ENCODE measurements at regions not wholly inside any gene's neighbourhood (a gene's known extent, or its start where the extent isn't known, plus 50 kb on each side); places are given as distances from the start of the nearest gene placed in this dataset.
A peak's percentile ranks its signal among the peaks of the same experiment; 100 is the strongest.

DNA sequence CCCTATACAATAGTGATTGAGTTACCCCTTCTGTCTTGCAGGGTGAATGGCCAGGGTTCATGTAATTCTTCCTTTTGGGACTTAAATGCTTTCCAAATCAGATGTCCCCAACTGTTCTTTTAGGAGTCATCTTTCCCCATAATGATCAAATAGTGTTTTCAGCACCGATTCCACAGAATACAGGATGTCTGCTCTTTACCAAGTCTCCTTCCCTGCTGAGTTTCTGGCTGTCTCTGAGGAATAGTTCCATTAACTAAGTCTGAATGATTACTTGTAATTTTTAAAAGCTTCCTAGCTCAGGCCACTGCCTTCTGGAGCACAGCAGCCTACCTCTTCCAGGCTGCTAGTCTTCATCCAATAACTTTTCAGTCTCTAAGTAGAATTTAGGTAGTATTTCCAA lies 630.7 kb upstream of the ZNF608 start:
- DNase-seq (ENCODE audit: low spot score), result no peak

DNA sequence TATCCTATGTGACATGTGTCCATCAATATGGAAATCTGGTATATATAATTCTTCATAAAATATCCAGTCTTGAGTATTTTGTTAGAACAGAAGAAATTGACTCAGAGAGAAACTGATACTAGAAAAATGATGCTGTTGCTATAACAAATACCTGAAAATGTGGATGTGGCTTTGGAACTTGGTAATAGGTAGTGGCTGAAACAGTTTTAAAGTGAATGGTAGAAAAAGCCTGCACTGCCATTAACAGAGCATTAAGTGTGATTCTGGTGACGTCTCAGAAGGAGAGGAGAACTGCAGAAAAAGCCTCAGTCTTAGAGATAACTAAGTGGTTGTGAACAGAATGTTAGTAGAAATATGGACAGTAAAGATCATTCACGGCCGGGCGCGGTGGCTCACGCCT lies 634.9 kb upstream of the ZNF608 start:
- no peak for DNase-seq (ENCODE audit: low spot score)

GRCh38 chr5:125384071-125384470 lies 637.6 kb upstream of the ZNF608 start:
- no peak for DNase-seq (ENCODE audit: low spot score)

- no peak for DNase-seq (ENCODE audit: low spot score)
Observed at GRCh38 chr5:125390326-125390725, 643.9 kb upstream of the ZNF608 start.

DNA sequence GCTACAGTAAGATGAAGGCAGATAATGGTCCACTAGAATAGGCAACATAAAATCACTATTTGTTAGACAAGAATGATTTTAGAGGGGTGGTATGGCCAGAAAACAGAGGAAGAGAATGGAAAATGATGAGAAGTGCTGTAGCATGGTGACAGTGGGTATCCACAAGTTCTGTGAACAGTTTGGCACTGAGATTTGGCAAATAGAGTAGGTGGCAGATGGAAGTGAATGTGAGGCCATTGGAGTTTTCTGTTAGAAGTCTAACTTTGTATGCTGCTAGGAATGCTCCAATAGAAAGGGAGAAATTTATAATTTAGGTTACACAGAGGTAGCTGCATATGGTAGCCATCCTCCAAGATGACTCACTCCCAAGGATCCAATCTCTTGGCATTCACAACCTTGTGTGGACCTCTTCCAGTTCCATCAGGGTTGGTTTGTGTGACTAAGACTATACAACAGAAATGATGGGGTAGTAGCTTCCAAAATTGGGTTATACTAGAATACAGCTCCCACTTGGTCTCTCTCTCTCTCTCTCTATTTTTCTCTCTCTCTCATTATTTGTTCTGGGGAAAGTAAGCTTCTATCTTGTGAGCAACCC lies 646.9 kb upstream of the ZNF608 start:
- DNase-seq (ENCODE audit: low spot score), result no peak

DNA sequence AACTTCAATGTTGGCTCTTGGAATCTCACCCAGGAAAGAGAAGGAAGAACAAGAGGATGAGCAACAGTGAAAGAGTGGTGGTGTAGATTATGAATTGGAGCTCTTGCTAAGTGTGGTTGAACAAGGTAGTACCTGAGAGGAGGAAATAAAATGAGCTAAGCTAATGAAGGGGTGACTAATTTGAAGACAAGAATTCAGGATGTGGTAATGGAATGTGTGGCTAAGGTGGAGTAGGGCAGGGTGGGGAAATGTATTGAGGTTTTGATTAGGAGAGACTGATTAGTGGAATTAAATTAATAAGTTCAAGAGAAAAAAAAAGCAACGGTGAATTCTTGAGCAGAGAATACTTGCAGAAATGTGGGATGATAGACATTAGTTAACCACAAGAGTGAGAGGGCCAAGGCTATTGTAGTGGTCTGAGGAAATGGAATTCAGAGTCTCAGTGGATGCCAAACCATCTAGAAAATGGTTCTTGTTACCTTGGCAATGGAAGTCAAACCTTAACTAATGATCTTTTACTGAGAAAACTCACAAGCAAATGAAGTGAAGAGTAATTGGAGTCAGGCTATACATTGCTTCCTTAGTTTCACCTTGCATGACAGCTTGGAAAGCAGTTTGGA lies 648.3 kb upstream of the ZNF608 start:
- DNase-seq (ENCODE audit: low spot score), result no peak

DNA sequence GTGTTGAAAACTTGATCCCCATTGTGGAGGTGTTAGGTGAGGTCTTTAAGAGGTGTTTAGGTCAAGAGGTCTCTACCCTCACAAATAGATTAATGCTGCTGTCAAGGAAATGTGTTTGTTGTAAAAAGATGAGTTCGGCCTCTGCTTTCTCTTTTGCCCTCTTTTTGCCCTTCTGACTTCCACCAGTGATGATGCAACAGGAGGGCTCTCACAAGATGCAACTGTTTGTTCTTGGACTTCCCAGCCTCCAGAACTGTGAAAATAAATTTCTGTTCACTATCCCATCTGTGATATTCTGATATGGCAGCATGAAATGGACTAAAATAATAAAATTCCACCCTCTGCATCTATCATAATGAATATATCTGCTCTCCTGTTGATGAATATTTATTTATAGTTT lies 650.0 kb upstream of the ZNF608 start:
- DNase-seq (ENCODE audit: low spot score), result no peak

- no peak for DNase-seq (ENCODE audit: low spot score)
Observed at GRCh38 chr5:125398466-125398865, 652.0 kb upstream of the ZNF608 start.

- DNase-seq (ENCODE audit: low spot score), result no peak
Observed at GRCh38 chr5:125399885-125400284, 653.4 kb upstream of the ZNF608 start.

GRCh38 chr5:125401724-125402622 lies 655.5 kb upstream of the ZNF608 start:
- no peak for DNase-seq (ENCODE audit: low spot score)

GRCh38 chr5:125402787-125403186 lies 656.3 kb upstream of the ZNF608 start:
- DNase-seq (ENCODE audit: low spot score), result no peak

DNA sequence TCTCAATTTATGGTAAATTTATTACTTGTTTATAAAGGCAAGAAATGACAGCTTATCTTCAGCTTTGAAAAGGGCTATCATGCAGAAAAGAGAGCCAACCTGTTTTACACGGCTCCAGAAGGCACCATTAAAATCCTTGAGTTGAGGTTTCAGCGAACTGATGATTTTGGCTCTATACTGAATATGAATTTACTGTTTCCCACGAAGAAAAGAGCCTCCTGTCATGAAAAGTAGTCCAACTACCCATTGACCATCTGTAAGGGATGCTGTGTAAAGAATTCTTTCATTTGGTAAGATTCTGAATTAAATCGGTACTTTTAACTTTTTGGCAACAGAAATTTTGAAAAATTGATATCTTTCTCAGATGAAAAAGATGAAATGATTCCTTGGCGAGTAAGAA lies 657.6 kb upstream of the ZNF608 start:
- DNase-seq (ENCODE audit: low spot score), result no peak

GRCh38 chr5:125408448-125409233 lies 662.2 kb upstream of the ZNF608 start:
- DNase-seq (ENCODE audit: low spot score), result peak; percentile 68

GRCh38 chr5:125409234-125409860 lies 662.9 kb upstream of the ZNF608 start:
- no peak for DNase-seq (ENCODE audit: low spot score)

DNA sequence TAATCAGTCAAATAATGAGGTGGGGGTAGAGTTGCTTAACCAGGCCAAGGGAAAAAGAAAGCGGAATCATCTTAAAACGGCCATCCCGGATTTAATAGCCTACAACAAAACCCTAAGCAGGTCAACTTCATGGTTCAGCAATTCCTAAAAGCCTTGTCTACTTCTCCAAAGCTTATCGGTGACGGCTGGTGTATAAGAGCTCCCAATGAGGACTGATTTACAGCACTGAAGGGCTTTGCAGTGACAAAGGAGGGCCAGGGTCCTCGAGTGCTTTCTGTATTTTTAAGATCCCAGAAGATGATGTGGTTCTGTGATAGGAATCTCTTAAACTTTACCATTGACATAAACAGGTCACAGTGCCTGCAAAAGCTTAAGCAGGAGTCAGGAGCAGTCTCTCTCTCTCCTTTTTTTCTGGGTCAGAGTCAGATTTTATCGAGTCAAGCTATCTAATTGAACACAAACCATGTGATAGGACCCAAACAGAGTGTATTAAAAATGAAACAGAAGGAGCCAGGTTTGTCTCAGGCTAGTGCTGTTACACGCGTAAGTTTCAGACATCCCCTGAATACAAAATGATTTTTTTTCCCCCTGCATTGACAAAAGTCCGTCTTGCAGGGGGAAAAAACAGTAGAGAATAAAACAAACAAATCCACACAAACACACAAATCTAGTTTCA lies 663.6 kb upstream of the ZNF608 start:
- no peak for DNase-seq (ENCODE audit: low spot score)

DNA sequence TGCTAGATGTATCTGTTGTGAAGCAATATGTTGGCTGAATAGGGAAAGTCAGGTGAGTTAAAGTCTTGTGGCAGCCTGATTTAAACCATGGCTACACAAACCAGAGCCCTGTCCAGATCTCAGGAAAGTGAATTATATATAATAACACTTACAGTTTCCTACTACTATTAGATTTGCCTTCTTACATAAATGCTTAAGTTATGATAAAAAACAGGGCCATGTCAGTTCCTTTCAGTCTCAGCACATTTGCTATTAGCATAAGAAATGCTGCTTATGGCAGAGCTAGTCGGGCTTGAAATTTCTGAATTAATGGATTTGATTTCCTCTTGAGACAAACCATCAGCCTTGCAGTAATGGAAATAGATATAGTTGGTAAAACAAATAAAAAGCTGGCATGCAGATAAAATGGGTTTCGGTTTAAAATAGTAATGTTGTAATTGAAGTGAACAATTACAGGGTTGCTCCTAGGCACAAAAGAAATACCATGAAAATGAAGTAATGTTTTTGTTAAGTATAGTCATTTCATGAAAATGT lies 664.2 kb upstream of the ZNF608 start:
- peak; percentile 36 for DNase-seq (ENCODE audit: low spot score)

DNA sequence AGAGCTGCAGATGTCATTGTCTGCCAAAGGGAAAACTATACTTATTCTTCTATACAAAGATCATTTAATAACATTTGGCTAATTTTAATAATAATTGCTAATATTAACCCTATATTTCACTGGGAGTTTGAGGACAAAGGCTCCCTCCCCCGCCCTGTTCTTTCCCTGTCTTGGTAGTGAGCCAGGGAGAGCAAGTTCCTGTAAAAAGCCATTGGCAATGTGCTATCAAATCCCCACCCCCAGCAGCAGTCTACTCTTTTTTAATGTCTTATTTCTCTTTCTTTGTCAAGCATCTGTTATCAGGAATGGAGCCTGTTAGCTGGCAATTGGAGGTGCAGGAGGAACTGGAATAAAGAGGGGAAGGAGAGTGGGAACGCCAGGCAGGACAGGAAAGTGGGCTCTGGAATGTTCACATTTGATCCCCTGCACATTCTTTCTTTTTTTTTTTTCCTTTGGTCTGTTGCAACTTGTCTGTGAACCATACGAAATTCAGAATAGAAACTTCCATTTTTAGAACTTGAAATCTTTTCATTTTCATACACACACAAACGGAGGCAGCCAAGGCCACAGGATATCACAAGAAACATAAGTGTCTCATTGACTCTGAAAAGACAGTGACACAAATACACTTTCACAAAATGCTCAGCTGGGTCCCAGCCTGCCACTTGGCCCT lies 664.8 kb upstream of the ZNF608 start:
- DNase-seq (ENCODE audit: low spot score), result peak; percentile 17

- DNase-seq (ENCODE audit: low spot score), result no peak
Observed at GRCh38 chr5:125411744-125412560, 665.5 kb upstream of the ZNF608 start.

Data from GM03348 (cell line).